Stimulated activated naive CD8-positive, alpha-beta T cell treated with anti-CD3 and anti-CD28 coated beads, Interleukin-15, amount 100 ng/mL, for 72 hours (primary cell): ENCODE measurements at regions not wholly inside any gene's neighbourhood (a gene's known extent, or its start where the extent isn't known, plus 50 kb on each side); places are given as distances from the start of the nearest gene placed in this dataset.

Experiments
- ATAC-seq: fragments of 150-1000 bp; cut with Tn5 transposase; 2 replicates; pipeline ENCODE4 v1.10.0; 2021; ENCODE audit warnings: mild to moderate bottlenecking, moderate library complexity
- DNase-seq, 2 donors: peaks; one replicate each; pipeline ENCODE4 v3.0.0; 2021 to 2022
- H3K27ac Mint-ChIP-seq, 2 donors: one replicate each; pipeline ENCODE4 v1.8.0; 2022; ENCODE audit warnings: mild to moderate bottlenecking in 2 of 2, mixed read lengths in 2 of 2, moderate library complexity in 2 of 2
- H3K27me3 Mint-ChIP-seq: one replicate; pipeline ENCODE4 v1.8.0; 2022; ENCODE audit warnings: mixed read lengths
- H3K4me1 Mint-ChIP-seq: one replicate; pipeline ENCODE4 v1.8.0; 2022; ENCODE audit warnings: mild to moderate bottlenecking, mixed read lengths
- H3K4me3 Mint-ChIP-seq, 2 donors: one replicate each; pipeline ENCODE4 v1.8.0; 2022; ENCODE audit warnings: mild to moderate bottlenecking in 2 of 2, mixed read lengths in 2 of 2, moderate library complexity in 1 of 2
- H3K9me3 Mint-ChIP-seq, 2 donors: one replicate each; pipeline ENCODE4 v1.8.0; 2022; ENCODE audit warnings: mixed read lengths in 2 of 2

GRCh38 chr2:67241453-67241852, 155.7 kb upstream of the ETAA1 start:
- no peak overlapping the region for H3K4me3 Mint-ChIP-seq
- H3K27ac Mint-ChIP-seq: no peak overlapping the region
- DNase-seq (no peak), ATAC-seq (no peak)
- no peaks in the 10 kb centered on the region for H3K27me3 Mint-ChIP-seq
- H3K9me3 Mint-ChIP-seq: no peaks in the 10 kb centered on the region
- H3K4me1 Mint-ChIP-seq: no peaks in the 10 kb centered on the region

- Mint-ChIP-seq H3K9me3 (no peaks in the 10 kb centered on the region), H3K27me3 (no peaks in the 10 kb centered on the region), H3K4me3 (no peak overlapping the region), H3K4me1 (no peaks in the 10 kb centered on the region), H3K27ac (no peak overlapping the region)
- no peak for DNase-seq
- no peak for ATAC-seq
These were observed 154.7 kb upstream of the ETAA1 start for GRCh38 chr2:67242456-67242855.

- no peaks in the 10 kb centered on the region for H3K4me1 Mint-ChIP-seq
- no peaks in the 10 kb centered on the region for H3K9me3 Mint-ChIP-seq
- H3K27me3 Mint-ChIP-seq: no peaks in the 10 kb centered on the region
- no peak overlapping the region for H3K27ac Mint-ChIP-seq
- no peak overlapping the region for H3K4me3 Mint-ChIP-seq
- ATAC-seq (no peak), DNase-seq (no peak)
These were observed 153.2 kb upstream of the ETAA1 start for GRCh38 chr2:67243919-67244318.

- DNase-seq: no peak
- Mint-ChIP-seq H3K4me1 (no peaks in the 10 kb centered on the region), H3K27me3 (no peaks in the 10 kb centered on the region), H3K9me3 (peaks cover 0 to 8% of the 10 kb centered on the region in 2 donors), H3K4me3 (no peak overlapping the region), H3K27ac (no peak overlapping the region)
- no peak for ATAC-seq
These were observed 150.3 kb upstream of the ETAA1 start for GRCh38 chr2:67246791-67247190.

DNA sequence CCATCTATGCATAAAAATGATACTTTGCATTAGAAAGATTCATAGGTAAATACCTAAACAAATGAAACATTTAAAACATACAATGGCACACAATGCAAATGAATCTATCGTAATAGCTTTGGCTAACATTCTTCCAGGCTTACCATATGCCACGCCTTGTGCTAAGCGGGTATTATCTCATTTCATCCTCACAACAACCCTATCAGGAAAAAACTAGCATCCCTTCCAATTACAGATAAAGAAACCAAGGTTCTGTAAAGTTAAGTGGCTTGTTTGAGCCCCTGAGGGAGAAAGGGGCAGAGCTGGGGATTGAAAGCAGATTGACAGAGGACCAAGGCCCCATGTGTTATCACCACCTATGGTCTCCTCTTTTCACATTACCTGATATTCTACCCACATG, 145.4 kb upstream of the ETAA1 start:
- H3K27ac Mint-ChIP-seq: no peak overlapping the region
- no peak overlapping the region for H3K4me3 Mint-ChIP-seq
- H3K4me1 Mint-ChIP-seq: no peaks in the 10 kb centered on the region
- peaks cover 7 to 16% of the 10 kb centered on the region in 2 donors for H3K9me3 Mint-ChIP-seq
- H3K27me3 Mint-ChIP-seq: peaks cover 8% of the 10 kb centered on the region
- DNase-seq (no peak), ATAC-seq (no peak)

GRCh38 chr2:67255933-67256615, 141.1 kb upstream of the ETAA1 start:
- no peak for DNase-seq
- Mint-ChIP-seq H3K27ac (no peak overlapping the region), H3K9me3 (peaks cover 7 to 8% of the 10 kb centered on the region in 2 donors), H3K27me3 (peaks cover 8% of the 10 kb centered on the region), H3K4me1 (no peaks in the 10 kb centered on the region), H3K4me3 (no peak overlapping the region)
- ATAC-seq: no peak

DNA sequence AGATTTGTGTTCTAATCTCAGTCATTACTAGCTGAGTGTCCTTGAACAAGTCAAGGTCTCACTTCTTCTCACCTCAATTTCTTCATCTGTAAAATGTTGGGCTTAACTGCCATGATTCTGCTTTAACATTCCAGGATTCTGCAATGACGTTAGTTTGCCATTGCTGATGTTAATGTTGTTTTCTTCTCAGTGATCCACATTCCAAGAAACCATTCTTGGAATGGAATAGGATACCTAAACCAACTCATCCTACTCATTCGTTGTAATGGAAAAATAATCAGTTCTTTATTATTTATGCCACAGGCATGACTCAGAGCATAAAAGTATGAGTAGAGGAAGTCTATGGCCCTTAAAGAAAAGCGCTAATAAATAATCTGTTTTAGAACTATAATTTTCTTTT, 140.2 kb upstream of the ETAA1 start:
- H3K27me3 Mint-ChIP-seq: peaks cover 8% of the 10 kb centered on the region
- H3K27ac Mint-ChIP-seq: no peak overlapping the region
- H3K4me3 Mint-ChIP-seq: no peak overlapping the region
- DNase-seq (no peak), ATAC-seq (no peak)
- H3K4me1 Mint-ChIP-seq: no peaks in the 10 kb centered on the region
- H3K9me3 Mint-ChIP-seq: peaks cover 7 to 8% of the 10 kb centered on the region in 2 donors

- Mint-ChIP-seq H3K4me3 (no peak overlapping the region), H3K9me3 (peaks cover 7 to 8% of the 10 kb centered on the region in 2 donors), H3K27ac (no peak overlapping the region), H3K4me1 (no peaks in the 10 kb centered on the region), H3K27me3 (peaks cover 8% of the 10 kb centered on the region)
- no peak for DNase-seq
- ATAC-seq: no peak
These were observed 139.0 kb upstream of the ETAA1 start for GRCh38 chr2:67258122-67258521.

DNA sequence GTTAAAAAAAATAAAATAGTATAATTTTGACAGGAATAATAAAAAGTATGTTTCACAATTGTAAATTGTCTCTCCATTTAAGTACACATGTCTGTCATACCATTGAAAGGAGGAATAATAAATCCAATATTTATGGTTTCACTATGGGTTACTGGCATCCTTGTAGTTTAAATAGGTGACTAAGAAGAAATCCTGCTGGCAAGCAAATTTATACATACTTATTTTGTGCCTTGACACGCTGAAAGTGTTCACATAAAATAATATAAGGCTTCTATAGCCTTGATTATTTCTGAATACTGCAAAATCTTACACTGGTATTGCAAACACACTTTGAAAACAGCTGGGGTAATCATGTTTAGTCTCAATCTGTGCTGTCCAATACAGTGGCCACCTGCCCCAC, 138.3 kb upstream of the ETAA1 start:
- Mint-ChIP-seq H3K9me3 (peaks cover 7 to 10% of the 10 kb centered on the region in 2 donors), H3K4me1 (no peaks in the 10 kb centered on the region), H3K27me3 (peaks cover 8% of the 10 kb centered on the region), H3K27ac (no peak overlapping the region), H3K4me3 (no peak overlapping the region)
- DNase-seq (no peak), ATAC-seq (no peak)

DNA sequence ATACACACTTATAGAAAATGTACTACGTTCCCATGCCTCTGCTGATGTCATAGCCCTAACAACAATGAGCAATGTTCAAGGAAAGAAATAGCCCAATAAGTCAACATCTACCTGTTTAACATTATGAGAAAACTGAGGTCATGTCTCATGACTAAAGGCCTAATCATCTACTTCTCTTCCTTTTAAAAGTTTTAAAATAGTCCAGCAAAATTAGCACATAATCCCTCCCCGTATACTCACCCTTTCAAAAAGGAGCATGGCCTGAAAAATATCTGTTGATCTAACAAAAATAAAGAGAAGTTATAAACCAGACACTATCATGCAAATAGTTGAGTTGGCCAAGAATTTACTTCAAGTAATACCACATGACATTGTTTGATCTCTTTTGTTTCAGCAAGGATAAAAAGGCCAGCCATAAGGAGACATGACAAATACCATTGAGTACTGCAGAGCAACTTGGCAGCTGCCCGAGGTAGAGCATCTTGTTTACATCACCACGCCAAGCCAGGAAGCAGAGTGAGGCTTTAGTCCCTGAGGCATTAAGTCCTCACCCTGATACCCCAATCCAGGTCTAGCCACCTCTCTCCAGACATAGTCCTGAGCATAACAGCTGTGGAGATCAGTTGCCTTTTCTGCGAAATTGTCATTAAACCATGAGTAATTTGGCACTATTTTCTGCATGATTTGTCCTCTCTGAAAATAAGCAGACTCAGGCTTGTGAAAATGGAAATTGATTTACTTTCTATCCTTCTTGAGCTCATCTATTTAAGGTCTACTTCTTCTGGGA, 137.4 kb upstream of the ETAA1 start:
- no peak for ATAC-seq

DNA sequence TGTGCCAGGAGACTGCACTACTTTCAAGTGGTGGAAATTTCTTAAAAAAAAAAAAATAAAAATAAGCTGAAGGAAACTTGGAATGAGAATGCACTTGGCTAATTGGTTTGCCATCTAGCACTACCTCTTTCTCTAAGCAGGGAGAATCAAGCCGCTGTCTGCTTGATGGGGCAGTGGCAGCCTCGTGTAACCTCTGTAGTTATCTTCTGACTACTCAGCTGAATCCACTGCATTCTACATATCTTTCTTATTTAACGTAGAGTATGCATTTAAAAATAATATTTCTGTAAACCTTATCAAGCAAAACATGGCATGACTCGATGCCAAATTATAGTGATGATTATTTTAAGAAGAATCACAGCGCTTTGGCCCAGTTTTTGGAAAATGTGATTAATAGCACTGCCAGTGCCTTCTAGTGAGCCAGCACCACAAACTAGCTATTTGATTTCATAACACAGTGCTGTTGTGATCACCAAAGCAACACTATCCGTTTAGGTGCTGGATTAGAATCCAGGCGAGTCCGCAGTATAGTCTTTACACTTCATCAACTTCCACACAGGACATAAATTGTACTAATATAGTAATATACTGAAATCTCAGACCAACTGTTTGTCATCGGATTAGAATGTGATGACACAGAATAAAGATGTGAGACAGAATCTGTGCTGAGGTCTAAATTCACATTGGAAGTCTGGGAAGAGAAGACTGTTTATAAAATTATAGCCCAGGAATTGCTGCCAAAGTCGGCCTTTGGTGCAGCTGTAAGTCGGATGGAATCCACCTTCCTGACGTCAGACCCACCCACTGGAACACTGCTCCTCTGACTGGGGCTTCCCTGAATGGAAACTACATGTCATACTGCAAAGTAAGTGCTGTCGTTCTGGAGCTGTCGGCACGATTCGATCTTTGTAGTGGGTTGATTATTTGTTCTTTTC, 136.5 kb upstream of the ETAA1 start:
- no peaks in the 10 kb centered on the region for H3K4me1 Mint-ChIP-seq
- no peaks in the 10 kb centered on the region for H3K27me3 Mint-ChIP-seq
- peaks cover 0 to 6% of the 10 kb centered on the region in 2 donors for H3K9me3 Mint-ChIP-seq
- no peak overlapping the region for H3K27ac Mint-ChIP-seq
- no peak overlapping the region for H3K4me3 Mint-ChIP-seq
- DNase-seq (no peak), ATAC-seq (no peak)

More for the DNA sequence above, 137.4 kb upstream of the ETAA1 start:
- Mint-ChIP-seq H3K4me1 (no peaks in the 10 kb centered on the region), H3K4me3 (no peak overlapping the region), H3K27me3 (peaks cover 1% of the 10 kb centered on the region), H3K27ac (no peak overlapping the region), H3K9me3 (peaks cover under 1 to 6% of the 10 kb centered on the region in 2 donors)
- DNase-seq: no peak

DNA sequence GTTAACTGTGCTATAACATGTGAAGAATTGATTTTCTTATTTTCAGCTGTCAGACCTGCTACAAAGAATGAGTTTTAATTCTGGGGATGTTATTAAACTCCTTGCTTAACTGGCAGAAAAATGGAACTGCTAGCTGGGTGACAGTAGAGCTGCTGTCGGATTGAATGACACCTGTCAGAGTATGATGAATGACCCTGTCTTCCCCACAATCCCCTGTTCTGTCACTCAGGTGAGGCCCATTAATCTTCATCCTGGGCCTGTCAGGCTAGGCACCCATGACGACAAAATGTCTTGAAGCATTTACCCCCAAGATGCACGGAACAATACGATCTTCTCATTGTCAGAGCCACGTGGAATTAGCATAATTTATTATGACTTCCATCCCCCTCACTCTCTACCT, 129.9 kb upstream of the ETAA1 start:
- DNase-seq (no peak), ATAC-seq (no peak)
- Mint-ChIP-seq H3K27ac (no peak overlapping the region), H3K4me3 (no peak overlapping the region), H3K4me1 (no peaks in the 10 kb centered on the region), H3K27me3 (no peaks in the 10 kb centered on the region), H3K9me3 (peaks cover 0 to 6% of the 10 kb centered on the region in 2 donors)

- Mint-ChIP-seq H3K9me3 (peaks cover 0 to 2% of the 10 kb centered on the region in 2 donors), H3K27me3 (no peaks in the 10 kb centered on the region), H3K27ac (no peak overlapping the region), H3K4me3 (no peak overlapping the region), H3K4me1 (no peaks in the 10 kb centered on the region)
- ATAC-seq (no peak), DNase-seq (no peak)
These were observed 128.3 kb upstream of the ETAA1 start for GRCh38 chr2:67268797-67269196.

DNA sequence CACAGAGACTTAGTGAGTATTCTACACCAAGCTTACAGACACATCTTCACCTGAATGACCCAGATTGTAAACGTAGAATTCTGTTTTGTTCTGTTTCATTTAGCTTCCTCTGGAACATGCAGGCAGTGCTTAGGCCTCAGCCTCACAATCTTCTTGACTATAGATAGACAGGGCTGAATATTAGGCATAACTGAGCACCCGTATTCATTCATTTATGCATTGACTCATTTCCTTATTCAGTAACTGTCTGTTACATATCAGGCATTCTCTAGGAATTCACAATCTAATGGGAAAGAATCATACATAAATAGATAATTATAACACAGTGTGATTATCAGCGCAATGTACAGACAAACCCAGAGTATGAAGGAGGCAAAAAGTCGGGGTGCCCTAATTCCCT, 124.9 kb upstream of the ETAA1 start:
- H3K4me3 Mint-ChIP-seq: no peak overlapping the region
- H3K4me1 Mint-ChIP-seq: no peaks in the 10 kb centered on the region
- no peaks in the 10 kb centered on the region for H3K9me3 Mint-ChIP-seq
- DNase-seq (no peak), ATAC-seq (no peak)
- no peak overlapping the region for H3K27ac Mint-ChIP-seq
- no peaks in the 10 kb centered on the region for H3K27me3 Mint-ChIP-seq

DNA sequence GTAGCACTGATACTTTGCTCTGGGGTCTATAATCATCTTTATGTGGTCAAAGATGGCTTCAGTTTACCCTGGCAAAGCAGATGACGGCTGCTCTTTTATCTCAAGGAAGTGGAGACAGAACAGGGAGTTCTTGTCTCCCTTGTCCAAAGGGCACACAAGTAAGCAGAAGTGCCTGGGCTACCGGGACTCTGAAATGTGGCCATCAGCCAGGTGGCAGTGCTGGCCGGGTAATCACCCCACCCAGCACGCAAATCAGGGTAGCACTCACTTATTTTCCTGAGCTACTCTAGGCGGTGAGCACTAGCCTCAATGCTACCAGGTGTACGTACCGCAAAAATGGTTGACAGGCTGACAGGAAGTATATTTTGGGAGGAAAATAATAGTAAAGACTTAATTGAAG, 119.7 kb upstream of the ETAA1 start:
- no peaks in the 10 kb centered on the region for H3K4me1 Mint-ChIP-seq
- no peak overlapping the region for H3K27ac Mint-ChIP-seq
- H3K4me3 Mint-ChIP-seq: no peak overlapping the region
- no peaks in the 10 kb centered on the region for H3K9me3 Mint-ChIP-seq
- DNase-seq (no peak), ATAC-seq (no peak)
- no peaks in the 10 kb centered on the region for H3K27me3 Mint-ChIP-seq

DNA sequence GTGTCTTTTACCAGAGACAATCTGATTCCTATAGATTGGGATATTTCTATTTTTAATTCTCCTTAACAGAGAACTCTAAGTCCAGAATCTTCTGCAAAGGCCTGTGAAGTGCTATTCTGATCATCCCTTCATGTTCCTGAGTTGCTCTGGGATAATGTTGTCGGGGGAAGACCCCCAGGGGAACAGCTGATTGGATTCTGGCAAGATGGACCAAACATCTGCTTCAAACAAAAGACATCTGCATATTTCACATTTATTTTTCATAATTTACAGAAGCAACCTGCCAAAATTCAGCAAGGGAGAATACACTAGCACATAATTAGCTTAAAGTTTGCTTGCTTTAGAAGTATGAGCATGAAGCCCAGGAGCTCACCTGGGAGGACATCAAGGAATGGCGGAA, 116.0 kb upstream of the ETAA1 start:
- H3K27ac Mint-ChIP-seq: no peak overlapping the region
- ATAC-seq (no peak), DNase-seq (no peak)
- H3K9me3 Mint-ChIP-seq: no peaks in the 10 kb centered on the region
- H3K27me3 Mint-ChIP-seq: peaks cover 8% of the 10 kb centered on the region
- H3K4me3 Mint-ChIP-seq: no peak overlapping the region
- no peaks in the 10 kb centered on the region for H3K4me1 Mint-ChIP-seq
